ENCODE measurements at regions not wholly inside any gene's neighbourhood (a gene's known extent, or its start where the extent isn't known, plus 50 kb on each side); places are given as distances from the start of the nearest gene placed in this dataset.
"Not testable (repeated sequence)": the region's sequence is repeated elsewhere in the genome, so short reads cannot be mapped to it uniquely, and the experiment has no call there.

DNA sequence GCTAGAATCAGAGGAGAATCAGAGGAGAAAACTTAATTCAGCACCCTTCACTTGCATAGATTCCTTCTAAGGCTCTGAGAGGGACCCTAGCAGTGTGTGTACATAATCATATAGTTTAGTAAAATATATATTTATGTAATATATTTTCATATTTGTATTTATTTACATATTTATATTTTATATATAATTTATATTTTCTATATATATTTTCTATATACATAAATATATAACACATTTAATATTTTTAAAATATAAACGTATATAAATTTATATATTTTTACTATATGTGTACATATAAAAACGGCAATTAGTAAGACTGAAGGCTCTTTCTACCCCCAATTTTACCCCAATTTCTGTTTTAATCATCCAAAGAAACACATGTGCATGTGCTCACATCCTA is 80.3 kb downstream of the NXPE2 start:
- DNase-seq = no peak

DNA sequence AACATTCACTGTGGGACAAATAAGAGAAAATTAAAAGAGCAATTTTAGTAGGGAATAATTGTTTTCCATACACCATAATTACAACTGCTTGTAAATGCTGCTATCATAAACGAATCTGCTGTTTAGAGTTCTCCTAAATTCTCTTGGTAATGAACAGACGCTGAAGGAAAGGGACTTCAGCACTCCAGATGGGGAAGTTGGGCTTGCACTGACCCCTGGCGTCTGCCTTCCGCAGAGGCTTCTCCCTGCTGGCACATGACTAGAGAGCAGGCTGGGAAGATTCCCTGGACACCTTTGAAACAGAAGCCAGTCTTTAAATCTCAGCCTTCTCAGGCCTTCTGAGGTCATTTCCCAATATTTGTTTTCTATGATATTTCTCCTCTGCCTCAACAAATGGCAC is 84.1 kb downstream of the NXPE2 start:
- no peak for DNase-seq

DNA sequence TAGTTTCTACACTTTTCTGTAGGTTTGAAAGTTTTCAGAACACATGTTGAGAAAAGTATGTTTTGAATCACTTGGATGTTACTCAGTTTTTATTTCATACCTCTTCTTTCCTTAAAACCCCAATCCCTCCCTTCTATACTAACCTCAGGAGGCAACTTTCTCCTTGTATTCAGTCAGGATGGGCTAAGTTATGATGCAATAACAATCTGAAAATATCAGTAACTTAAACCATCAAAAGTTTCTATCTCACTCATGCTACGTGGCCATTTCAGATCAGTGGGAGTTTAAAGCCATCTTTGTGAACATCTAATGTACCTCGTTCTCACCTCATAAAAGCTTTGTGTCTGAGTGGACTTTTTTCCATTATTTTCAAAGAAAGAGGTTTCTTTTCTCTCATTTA is 86.2 kb downstream of the NXPE2 start:
- no peak for DNase-seq

DNA sequence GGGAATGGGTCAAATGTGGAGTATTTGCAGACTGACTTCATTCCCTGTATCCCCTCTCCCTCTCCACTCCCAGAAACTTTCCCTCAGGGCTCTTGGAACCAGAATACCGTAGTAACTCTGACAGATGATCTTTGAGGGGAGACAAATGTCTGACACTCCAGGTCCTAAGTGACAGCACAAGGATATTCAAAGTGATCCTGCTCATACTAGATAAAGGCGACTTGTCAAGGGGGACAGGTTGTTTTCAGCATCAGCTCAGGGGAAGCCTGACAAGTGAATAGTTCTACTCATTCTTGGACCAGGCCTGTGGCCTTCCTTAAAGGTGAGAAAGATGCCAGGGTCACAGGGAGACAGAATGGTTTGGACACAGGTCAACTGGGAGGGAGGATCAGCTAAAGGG is 92.8 kb downstream of the NXPE2 start:
- no peak for DNase-seq

DNA sequence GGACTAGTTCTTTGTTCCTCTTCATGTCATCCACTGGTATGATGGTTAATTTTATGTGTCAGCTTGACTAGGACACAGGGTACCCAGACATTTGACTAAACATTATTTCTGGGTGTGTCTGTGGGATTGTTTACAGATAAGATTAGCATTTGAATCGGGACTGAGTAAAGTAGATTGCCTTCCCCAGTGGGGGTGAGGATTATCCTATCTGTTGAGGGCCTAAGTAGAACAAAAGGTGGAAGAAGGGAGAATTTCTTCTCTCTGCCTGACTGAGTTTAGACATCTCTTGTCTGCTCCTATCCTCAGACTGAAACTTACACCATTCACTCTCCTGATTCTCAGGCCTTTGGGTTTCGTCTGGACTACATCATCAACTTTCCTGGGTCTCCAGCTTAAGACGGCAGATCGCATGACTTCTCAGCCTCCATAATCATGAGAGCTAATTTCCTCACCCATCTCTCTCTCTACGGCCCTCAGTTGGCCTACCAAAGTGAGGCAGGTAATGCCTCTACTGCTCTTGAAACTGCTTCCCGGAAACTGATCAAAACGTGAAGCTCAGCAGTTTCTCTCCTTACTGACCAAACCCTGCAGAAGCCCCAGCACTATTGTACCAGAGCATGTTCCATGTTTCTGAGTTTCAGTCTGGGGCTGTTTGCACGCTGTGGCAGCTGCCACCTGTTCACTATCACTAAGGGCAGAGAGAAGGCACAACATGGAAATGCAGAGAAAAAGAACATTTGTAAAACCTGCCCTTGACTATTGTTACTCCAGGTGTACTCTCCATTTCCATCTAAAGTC is 95.4 kb downstream of the NXPE2 start:
- no peak for DNase-seq

DNA sequence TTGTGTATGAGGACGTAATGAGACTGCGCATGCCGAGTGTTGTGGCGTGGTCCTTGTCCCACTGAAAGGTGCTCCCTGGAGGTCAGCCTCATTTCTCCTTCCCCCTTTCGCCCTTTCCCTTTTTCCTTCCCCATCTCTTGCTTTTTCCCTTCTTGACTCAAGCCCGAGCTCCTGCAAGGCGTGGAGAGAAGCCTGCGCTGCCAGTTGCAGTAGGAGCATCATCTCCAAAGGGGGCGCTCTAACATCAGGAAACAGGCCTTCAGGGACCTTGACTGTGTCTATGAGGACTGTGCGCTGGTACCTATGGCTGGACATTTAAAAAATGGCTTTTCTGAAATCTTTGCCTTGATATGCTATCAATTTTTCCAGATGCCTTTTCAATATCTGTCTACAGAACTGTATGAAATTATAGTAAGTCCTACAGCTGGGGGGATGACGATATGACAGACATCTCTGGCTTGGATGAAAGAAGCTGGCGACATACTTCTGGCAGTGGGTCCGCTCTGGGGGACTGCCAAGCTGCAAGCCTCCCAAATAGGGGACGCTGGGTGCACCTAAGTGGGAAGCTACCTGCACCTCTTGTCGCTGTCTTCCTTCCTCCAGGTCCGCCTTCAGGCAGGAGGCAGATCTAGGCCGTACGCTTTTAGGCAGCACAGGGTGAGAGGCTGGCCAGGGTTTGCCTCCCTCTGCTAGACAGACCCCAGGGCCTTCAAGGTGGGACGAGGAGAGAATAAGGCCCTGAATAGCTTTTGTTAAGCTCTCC is 96.5 kb downstream of the NXPE2 start:
- no peak for DNase-seq

DNA sequence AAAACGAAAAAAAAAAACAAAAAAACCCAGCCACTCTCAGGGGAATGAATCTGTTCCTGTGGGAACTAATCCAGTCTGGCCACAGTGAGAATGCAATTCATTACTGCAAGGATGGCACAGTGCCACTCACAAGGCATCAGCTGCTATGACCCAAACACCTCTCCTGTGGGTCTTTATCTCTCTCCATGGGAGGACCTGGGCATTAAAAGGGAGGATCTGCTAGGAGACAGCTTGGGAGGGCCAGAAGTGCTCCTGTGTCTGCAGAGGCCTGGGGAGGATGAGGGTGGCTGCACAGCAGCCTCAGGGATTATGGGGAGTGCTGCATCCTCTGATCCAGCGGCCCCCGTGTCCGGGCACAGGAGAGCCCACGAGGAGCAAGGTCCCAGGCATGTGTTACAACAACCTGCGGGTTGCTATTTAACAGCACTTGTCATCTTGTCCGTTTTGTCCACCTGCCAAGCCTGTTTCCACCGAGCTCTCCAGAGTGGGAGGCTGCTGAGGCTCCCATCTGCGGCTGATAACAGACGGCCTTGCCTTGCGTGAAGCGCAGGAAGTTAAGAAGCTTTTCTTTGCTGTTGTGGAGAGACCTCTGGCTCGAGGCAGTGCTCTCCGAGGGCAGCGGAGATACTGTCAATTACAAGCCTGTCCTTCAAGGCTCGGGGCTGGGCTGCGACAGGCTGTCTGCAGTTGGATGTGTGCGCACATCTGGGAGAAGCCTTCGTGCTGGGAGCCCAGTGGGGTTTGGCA is 97.7 kb downstream of the NXPE2 start:
- no peak for DNase-seq

DNA sequence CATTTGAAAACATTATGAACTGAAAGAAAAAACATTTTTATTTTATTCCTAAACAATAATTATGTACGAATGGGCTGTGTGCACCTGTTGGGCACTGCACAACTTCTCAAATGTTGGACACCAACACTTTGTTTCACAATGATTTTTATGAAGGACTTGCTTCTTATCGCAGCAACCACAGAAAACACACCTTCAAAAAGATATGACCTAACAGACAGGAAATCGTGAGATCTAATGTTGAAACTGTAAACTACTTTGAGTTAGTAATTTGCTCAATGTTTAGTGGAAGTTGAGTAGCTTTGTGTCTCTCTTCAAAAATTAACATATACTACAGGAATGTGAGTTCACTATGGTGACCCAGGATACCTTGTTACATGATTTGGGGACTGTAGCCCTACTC is 98.6 kb downstream of the NXPE2 start:
- no peak for DNase-seq

DNA sequence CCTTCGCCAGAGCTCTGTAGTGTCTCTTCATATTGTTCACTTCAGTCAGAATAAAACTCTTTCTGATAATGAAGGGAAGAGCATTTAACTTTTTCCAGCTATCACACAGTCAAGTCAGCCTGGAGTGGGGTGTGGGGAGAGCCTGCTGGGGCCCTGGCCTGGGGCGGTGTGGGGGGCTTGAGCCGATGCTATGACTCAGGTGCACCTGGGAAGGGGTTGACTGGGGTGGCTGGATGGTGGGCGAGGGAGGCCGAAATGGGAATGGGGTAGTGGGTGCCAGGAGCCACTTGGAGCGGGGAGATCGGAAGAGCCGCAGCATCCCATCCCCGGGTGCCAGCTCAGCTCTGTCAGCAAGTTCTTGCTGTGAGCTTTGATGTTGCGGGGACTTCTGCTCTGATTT is 100.9 kb downstream of the NXPE2 start:
- DNase-seq = no peak

DNA sequence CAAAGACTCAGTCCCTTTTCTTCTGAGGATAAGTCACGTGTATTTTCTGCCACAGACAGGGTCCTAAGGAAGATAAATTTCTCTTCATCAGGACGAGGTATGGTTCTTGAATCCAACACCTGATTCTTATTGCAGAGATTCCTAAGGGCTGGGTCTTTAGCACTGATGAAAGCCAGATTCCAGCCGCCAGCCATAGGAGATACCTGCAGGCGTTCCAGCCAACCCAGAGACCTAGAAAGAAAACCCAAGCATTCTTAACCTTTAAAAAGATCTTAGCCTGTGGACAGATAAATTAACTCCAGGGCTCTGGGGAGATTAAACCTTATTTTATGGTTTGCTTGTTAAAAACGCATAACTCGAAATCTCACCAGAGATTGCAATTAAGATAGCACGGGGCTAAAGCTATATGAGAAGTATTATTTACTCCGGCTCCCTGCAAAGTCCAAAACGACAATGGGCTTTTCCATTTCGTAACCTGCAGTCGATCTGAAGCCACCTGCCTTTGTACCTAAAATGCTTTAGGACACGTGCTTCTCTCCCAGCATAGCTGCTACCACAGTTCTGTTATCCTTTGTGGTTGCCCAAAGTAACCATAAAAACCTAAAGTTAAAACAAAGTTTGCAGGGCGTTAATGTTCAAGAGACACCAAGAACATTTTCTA is 104.5 kb downstream of the NXPE2 start:
- DNase-seq = no peak

DNA sequence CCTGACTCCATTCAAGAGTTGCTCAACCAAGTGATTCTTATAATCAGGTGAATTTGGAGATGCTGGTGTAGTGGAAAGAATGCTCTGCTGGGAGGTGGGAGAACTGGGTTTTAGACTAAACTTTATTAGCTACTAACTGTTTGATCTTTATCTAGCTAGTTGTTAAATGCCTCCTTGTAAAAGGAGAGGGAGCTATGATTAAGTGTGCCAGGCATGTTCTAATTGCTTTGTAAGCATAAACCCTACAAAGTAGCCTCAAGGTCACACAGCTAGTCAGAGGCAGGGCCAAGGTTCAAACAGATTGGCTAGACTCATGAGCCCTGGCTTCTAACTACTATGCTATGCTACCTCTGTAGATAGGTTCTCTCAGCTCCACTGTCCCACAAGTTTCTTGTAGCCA is 105.5 kb downstream of the NXPE2 start:
- no peak for DNase-seq

DNA sequence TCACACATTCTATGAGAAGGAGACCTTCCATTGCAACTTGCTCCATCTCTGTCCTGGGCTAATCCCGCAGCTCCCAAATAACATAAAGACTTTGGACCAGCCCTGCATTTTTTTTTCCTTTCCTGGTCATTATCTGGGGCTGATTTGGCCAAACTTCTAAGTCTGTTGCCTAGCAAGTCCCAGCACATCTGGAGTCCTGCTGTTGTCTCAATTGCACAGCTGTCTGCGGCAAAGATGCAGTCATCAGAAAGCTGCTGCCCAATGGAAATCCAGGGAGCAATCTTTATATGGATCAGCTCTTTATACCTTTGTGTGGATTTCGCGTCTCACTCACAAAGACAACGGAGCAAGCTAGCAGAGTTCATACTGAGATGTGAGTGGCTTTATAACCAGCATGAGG is 105.9 kb downstream of the NXPE2 start:
- DNase-seq = no peak

DNA sequence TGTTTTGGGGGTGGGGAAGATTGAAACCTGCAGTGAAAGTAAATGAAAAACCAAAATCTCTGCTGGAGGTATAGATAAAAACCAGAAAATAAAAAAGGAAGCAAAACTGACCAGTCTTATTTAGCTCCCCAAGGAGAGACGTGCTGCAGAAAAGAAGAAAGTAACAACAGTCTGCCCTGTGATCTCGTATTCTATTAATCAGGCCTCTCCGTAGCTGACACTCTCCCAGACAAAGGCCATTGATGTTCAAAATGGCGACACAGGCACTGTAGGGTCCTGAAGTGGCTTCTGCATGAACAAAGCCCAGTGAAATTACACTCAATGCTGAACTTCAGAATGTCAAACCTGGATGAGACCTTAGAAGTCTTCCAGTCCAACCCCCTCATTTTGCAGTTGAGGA is 106.6 kb downstream of the NXPE2 start:
- no peak for DNase-seq

DNA sequence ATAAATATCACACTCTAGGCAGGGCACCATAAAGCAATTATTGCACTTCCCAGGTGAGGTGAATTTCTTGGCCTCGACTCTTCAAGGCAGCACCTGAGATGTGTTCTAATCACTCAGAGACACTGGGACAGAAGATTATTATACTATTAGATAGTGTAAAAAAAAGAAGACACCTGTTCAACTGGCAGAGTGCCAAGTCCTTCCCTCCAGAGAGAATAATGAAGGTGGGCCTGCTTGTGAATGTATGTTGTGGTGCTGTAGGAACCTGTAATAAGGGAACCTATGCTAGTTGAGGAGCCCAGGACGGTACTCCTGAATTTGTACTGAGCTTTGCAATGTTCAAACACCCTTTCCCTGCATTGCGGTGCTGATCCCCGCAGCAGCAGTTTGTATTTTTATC is 107.5 kb downstream of the NXPE2 start:
- DNase-seq = no peak

DNA sequence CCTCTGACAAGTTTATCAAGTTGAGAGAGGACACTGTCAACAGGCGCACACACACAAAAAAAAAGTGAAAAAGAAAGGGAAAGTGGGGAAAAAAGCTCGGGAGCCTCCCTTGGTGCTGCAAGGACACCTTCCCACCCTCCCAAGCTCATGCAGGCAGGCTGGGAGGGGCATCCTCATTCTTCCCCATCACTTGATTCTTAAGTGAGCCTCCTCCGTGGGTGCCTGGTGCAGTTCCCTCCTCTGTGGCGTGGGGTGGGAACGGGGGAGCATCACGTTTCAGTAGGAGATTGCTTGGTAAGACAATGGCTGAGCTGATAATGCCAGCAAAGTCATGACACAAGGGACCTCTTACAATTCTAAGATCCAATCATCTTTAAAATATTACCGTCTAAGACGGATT is 108.8 kb downstream of the NXPE2 start:
- DNase-seq = no peak

DNA sequence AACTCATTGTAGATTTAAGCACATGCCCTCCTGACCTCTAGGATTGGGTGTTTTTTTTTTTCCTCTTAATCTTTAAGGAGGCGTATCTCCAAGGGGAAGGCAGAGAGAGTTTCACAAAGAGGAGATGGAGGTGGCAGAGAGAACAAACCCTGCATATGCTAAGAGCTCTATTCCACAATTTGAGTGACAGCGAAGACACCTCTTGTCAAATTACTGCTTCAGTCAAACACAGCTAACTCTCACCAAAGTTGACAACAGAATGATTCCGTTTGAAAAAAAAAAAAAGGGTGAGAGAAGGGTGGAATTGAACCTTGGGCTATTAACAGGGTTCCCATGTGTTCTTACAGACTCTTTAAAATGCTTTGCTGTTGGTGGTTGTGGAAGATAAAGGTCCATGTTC is 112.6 kb downstream of the NXPE2 start:
- DNase-seq = no peak

DNA sequence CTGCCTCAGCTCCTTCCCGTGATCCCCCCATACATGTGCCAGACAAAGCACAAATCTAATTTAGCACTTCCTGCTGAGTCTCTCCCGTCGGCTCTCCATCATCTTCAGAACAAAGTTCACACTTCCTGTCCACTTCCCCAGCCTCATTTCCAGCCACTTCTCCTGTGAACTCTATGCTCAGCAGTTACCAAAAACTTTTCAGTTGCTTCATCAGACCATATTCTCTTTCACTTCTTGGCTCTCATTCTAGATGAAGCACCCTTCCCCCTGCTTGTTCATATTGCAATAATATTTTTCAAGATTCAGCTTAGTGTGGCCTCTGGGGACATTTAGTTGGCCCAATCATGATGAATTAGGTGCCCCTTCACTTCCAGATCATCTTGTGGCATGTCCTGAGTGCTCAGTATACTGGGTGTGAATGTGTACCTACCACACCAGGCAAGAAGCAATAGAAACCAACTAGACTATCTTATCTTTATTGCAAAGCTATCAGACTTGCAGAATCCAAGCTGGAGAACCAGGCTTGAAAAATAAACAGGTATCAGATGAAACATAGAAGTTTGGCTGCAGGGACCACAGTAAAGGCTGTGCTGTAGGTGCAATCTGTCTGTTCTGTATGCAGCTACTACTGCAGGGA is 115.8 kb downstream of the NXPE2 start:
- DNase-seq = no peak

DNA sequence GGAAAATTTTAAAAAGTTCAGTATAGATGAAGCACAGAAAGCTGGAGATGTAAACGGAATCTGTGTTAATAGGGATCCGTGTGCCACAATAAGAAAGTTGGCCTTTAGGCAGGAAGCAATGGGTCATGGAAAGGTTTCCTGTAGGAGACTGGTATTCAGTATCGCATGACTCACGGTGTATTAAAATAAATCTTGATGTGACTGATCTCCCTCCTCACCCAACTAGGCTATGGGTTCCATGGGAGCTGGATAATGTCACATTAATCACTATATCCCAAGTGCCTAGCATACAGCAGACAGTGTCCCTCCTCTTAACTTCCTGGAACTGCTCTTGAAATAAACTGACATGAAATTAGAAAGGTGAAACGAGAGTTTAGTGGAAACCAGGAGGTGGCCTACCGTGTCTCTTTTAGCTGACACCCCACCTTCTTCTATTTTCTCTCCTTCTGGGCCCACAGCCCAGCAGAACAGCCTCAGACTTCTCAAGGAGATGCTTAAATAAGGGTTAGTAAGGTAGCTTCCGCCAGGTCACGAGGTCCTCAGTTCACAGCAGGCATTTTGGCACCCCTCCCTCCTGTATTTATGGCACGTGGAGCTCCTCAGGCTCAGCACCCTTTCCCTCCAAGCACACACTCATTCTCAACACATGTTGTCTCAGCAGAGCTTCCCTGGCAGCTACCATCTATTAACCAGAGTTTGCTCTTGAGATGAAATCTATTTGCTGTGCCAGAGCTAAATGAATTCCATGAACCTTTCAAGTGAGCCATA is 118.8 kb downstream of the NXPE2 start:
- no peak for DNase-seq

DNA sequence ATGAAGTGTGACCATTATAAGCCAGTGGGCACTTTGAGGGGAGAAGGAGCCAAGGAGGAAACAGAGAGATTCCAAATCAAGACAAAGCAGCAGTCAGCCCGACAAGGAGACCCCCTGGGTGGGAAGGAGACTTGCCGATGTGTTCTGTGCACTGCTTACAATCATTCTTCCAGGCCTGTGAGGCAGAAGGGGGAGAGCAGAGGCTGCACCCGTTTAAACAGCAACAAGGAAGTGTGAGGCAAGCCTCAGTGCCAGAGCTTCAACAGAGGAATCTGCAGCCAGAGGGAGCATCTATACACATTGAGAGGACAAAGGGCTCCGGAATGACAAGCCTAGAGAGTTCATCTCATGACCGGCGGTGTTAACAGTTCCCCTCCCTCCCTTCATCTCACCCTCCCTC is 121.1 kb downstream of the NXPE2 start:
- DNase-seq = no peak

DNA sequence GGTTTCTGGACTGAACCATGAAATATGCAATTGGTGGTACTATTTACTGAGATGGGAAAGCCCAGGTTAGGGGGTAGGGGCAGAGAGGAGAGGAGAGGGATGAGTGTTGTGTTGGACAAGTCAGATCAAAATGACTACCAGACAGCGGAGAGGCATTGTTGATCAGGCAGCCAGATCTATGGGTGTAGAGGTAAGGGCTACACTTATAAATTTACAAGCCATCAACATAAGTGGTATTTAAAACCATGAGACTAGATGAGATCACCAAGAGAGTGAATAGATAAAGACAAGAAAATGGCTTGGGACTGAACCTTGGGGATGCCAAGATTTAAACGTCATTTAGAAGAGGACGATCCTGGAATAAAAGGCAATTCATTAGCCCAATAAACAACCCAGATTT is 123.4 kb downstream of the NXPE2 start:
- no peak for DNase-seq

DNA sequence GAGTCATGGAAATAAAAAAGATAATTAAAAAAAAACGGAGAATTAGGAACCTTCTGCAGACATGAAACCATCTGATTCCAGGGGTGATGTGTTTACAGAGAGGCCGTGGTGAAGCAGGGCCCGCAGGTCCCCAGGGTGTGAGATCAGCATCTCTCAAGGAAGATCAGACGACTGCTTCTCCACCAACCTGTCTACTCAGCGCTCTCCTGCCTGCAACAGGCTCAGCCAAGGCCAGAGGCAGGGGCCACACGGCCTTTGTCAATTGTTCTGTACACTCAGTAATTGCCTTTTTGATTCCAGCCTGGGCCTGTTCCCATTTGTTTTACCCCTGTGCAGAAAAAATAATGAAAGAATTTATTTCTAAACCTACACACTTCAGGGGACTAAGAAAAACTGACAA is 124.6 kb downstream of the NXPE2 start:
- DNase-seq = no peak

DNA sequence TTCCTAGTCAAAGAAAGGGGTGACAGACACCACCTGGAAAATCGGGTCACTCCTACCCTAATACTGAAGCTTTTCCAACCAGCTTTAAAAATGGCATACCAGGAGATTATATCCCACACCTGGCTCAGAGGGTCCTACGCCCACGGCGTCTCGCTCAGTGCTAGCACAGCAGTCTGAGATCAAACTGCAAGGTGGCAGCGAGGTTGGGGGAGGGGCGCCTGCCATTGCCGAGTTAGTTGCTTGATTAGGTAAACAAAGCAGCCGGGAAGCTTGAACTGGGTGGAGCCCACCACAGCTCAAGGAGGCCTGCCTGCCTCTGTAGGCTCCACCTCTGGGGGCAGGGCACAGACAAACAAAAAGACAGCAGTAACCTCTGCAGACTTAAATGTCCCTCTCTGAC is 127.1 kb downstream of the NXPE2 start:
- not testable (repeated sequence) for DNase-seq
